ENCODE measurements at regions not wholly inside any gene's neighbourhood (a gene's known extent, or its start where the extent isn't known, plus 50 kb on each side); places are given as distances from the start of the nearest gene placed in this dataset.

DNA sequence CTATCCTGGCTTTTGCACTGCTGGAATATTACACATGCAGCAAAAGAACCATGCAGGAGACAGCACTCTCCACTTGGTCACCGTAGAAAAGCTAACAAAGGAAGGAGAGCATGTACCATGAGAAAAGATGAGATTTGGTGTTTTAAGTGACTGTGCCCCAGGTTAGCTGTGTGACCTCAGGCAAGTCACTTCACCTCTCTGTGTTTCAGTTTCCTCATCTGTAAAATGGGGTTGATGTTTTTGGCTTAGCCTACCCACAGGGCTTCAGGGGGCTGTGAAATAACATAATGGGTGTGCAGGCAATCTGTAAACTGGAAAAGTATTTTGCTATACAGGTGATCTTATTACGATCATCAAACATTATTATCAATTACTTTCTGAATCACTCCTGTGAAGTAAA is 69.3 kb upstream of the SLC6A11 start:
- Histone ChIP-seq H3K4me3 (ENCODE audit: low read depth in 2 of 2, low read length in 2 of 2) (no peak overlapping the region), H3K4me1 (ENCODE audit: control insufficient read depth, insufficient read depth, low read length) (no peaks in the 10 kb centered on the region), H3K9me3 (ENCODE audit: control insufficient read depth, insufficient read depth, low read depth, low read length) (no peaks in the 10 kb centered on the region), H3K36me3 (ENCODE audit: control insufficient read depth, insufficient read depth, low read length) (no peaks in the 10 kb centered on the region), H3K27ac (ENCODE audit: low read length) (no peak overlapping the region), H3K27me3 (ENCODE audit: control insufficient read depth, insufficient read depth, low read length) (peaks cover 4% of the 10 kb centered on the region; the same call in 1 of the 2 replicates)
- in situ Hi-C loops (cut with HindIII; ENCODE audit: low pct_unique_long_range_greater_than_20kb, low sequenced_read_pairs) (no loop called here), intact Hi-C loops (cut with micrococcal nuclease; ENCODE audit: unreplicated experiment) (no loop called here)
- CTCF ChIA-PET, result no interaction called here
- TF ChIP-seq, protein P1, sequence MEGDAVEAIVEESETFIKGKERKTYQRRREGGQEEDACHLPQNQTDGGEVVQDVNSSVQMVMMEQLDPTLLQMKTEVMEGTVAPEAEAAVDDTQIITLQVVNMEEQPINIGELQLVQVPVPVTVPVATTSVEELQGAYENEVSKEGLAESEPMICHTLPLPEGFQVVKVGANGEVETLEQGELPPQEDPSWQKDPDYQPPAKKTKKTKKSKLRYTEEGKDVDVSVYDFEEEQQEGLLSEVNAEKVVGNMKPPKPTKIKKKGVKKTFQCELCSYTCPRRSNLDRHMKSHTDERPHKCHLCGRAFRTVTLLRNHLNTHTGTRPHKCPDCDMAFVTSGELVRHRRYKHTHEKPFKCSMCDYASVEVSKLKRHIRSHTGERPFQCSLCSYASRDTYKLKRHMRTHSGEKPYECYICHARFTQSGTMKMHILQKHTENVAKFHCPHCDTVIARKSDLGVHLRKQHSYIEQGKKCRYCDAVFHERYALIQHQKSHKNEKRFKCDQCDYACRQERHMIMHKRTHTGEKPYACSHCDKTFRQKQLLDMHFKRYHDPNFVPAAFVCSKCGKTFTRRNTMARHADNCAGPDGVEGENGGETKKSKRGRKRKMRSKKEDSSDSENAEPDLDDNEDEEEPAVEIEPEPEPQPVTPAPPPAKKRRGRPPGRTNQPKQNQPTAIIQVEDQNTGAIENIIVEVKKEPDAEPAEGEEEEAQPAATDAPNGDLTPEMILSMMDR (IDR thresholded peaks at IDR 0.05), result no peak
- no peak for TF ChIP-seq POLR2AphosphoS5 (IDR thresholded peaks at IDR 0.05; ENCODE audit: low read depth, low read length)
- TF ChIP-seq, protein P2, sequence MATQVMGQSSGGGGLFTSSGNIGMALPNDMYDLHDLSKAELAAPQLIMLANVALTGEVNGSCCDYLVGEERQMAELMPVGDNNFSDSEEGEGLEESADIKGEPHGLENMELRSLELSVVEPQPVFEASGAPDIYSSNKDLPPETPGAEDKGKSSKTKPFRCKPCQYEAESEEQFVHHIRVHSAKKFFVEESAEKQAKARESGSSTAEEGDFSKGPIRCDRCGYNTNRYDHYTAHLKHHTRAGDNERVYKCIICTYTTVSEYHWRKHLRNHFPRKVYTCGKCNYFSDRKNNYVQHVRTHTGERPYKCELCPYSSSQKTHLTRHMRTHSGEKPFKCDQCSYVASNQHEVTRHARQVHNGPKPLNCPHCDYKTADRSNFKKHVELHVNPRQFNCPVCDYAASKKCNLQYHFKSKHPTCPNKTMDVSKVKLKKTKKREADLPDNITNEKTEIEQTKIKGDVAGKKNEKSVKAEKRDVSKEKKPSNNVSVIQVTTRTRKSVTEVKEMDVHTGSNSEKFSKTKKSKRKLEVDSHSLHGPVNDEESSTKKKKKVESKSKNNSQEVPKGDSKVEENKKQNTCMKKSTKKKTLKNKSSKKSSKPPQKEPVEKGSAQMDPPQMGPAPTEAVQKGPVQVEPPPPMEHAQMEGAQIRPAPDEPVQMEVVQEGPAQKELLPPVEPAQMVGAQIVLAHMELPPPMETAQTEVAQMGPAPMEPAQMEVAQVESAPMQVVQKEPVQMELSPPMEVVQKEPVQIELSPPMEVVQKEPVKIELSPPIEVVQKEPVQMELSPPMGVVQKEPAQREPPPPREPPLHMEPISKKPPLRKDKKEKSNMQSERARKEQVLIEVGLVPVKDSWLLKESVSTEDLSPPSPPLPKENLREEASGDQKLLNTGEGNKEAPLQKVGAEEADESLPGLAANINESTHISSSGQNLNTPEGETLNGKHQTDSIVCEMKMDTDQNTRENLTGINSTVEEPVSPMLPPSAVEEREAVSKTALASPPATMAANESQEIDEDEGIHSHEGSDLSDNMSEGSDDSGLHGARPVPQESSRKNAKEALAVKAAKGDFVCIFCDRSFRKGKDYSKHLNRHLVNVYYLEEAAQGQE (IDR thresholded peaks at IDR 0.05; ENCODE audit: insufficient read depth in 1 of 2, low read depth in 2 of 2, low read length in 1 of 2), result no peak
- TF ChIP-seq SIN3A (IDR thresholded peaks at IDR 0.05; ENCODE audit: borderline replicate concordance, insufficient read depth, low read depth, low read length), result no peak
- no peak for TF ChIP-seq TCF7L2 (IDR thresholded peaks at IDR 0.05; ENCODE audit: low read depth, low read length)
- BruUV-seq (replicated peaks), result no TSS peak
- no peak for DNase-seq (ENCODE audit: low read depth, low spot score)
- ATAC-seq, result no peak
- POLR2A ChIA-PET, result no interaction called here

DNA sequence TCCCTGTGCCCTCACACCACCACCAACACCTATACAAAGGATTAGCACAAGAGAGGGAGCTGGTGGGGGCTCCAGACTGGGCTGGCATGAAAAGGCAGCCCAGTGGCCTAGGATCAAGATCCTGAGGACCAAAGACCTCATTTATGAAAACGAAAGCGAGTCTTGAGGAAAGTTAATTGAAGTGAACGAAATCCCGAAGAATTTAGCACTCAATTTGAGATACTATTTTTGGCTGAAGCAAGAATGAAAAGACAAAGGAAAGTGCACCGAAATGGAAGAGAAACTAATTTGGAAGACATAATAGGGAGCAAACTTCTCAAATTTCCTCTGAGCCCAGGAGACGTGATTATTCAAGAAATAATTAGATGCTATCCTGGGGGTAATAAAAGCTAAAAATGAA is 68.7 kb upstream of the SLC6A11 start:
- H3K27ac ChIP-seq (ENCODE audit: low read length), result no peak overlapping the region
- no peak overlapping the region for H3K4me3 ChIP-seq (ENCODE audit: low read depth in 2 of 2, low read length in 2 of 2)
- no peaks in the 10 kb centered on the region for H3K9me3 ChIP-seq (ENCODE audit: control insufficient read depth, insufficient read depth, low read depth, low read length)
- POLR2A ChIA-PET, result no interaction called here
- H3K27me3 ChIP-seq (ENCODE audit: control insufficient read depth, insufficient read depth, low read length), result peaks cover 6% of the 10 kb centered on the region
- intact Hi-C loops (cut with micrococcal nuclease; ENCODE audit: unreplicated experiment) (no loop called here), in situ Hi-C loops (cut with HindIII; ENCODE audit: low pct_unique_long_range_greater_than_20kb, low sequenced_read_pairs) (no loop called here)
- CTCF ChIA-PET, result no interaction called here
- no peaks in the 10 kb centered on the region for H3K4me1 ChIP-seq (ENCODE audit: control insufficient read depth, insufficient read depth, low read length)
- no peaks in the 10 kb centered on the region for H3K36me3 ChIP-seq (ENCODE audit: control insufficient read depth, insufficient read depth, low read length)
- BruUV-seq (replicated peaks), result no TSS peak
- ATAC-seq (no peak), DNase-seq (ENCODE audit: low read depth, low spot score) (no peak)
- TF ChIP-seq, protein P2 (IDR thresholded peaks at IDR 0.05; ENCODE audit: insufficient read depth in 1 of 2, low read depth in 2 of 2, low read length in 1 of 2), result no peak
- no peak for TF ChIP-seq TCF7L2 (IDR thresholded peaks at IDR 0.05; ENCODE audit: low read depth, low read length)
- no peak for TF ChIP-seq SIN3A (IDR thresholded peaks at IDR 0.05; ENCODE audit: borderline replicate concordance, insufficient read depth, low read depth, low read length)
- TF ChIP-seq, protein P1 (IDR thresholded peaks at IDR 0.05), result no peak
- no peak for TF ChIP-seq POLR2AphosphoS5 (IDR thresholded peaks at IDR 0.05; ENCODE audit: low read depth, low read length)
